H9 (cell line): ENCODE measurements at regions not wholly inside any gene's neighbourhood (a gene's known extent, or its start where the extent isn't known, plus 50 kb on each side); places are given as distances from the start of the nearest gene placed in this dataset.

Source experiments
- DNase-seq: peaks from one replicate; pipeline ENCODE4 v3.0.0-alpha.2; 2017
- H2AFZ ChIP-seq: one replicate; pipeline ENCODE4 v1.6.1; 2013; ENCODE audit warnings: mild to moderate bottlenecking, low read length, control low read depth, moderate library complexity
- H2AK5ac ChIP-seq: 2 replicates; pipeline ENCODE4 v1.6.1; 2013; ENCODE audit warnings: low read length, control low read depth, mixed read lengths; ENCODE audit not compliant: insufficient read length
- H2BK120ac ChIP-seq: one replicate; pipeline ENCODE4 v1.6.1; 2013; ENCODE audit warnings: low read depth, mild to moderate bottlenecking, low read length, control low read depth, inconsistent platforms; ENCODE audit not compliant: poor library complexity, severe bottlenecking
- H2BK12ac ChIP-seq: 2 replicates; pipeline ENCODE4 v1.6.1; 2013; ENCODE audit warnings: low read length, control low read depth, mixed read lengths, low read depth; ENCODE audit not compliant: insufficient read length
- H2BK15ac ChIP-seq: 2 replicates; pipeline ENCODE4 v1.6.1; 2013; ENCODE audit warnings: low read depth, low read length, control low read depth
- H2BK20ac ChIP-seq: one replicate; pipeline ENCODE4 v1.6.1; 2013; ENCODE audit warnings: low read depth, mild to moderate bottlenecking, low read length, control low read depth, inconsistent platforms; ENCODE audit not compliant: poor library complexity, severe bottlenecking
- H2BK5ac ChIP-seq: 2 replicates; pipeline ENCODE4 v1.6.1; 2013; ENCODE audit warnings: low read length, control low read depth, mixed read lengths; ENCODE audit not compliant: insufficient read length
- H3K14ac ChIP-seq: 2 replicates; pipeline ENCODE4 v1.6.1; 2013; ENCODE audit warnings: low read length, control low read depth; ENCODE audit not compliant: insufficient read depth
- H3K18ac ChIP-seq: 2 replicates; pipeline ENCODE4 v1.6.1; 2013; ENCODE audit warnings: low read depth, mild to moderate bottlenecking, mixed read lengths, low read length, control low read depth; ENCODE audit not compliant: insufficient read length
- H3K23ac ChIP-seq: 2 replicates; pipeline ENCODE4 v1.6.1; 2013; ENCODE audit warnings: low read length, control low read depth, mixed read lengths, low read depth; ENCODE audit not compliant: insufficient read length
- H3K23me2 ChIP-seq: 2 replicates; pipeline ENCODE4 v1.6.1; 2013; ENCODE audit warnings: low read depth, mild to moderate bottlenecking, mixed read lengths, low read length, control low read depth; ENCODE audit not compliant: insufficient read length, poor library complexity, severe bottlenecking
- H3K27ac ChIP-seq: 2 replicates; pipeline ENCODE4 v1.5.1; 2013; ENCODE audit warnings: low read length, control low read depth, mixed read lengths, low read depth; ENCODE audit not compliant: insufficient read length
- H3K27me3 ChIP-seq: 2 replicates; pipeline ENCODE4 v1.6.1; 2013; ENCODE audit warnings: low read length, control low read depth, inconsistent platforms; ENCODE audit not compliant: insufficient read depth
- H3K4ac ChIP-seq: 2 replicates; pipeline ENCODE4 v1.6.1; 2013; ENCODE audit warnings: low read depth, mild to moderate bottlenecking, control low read depth, inconsistent platforms, low read length, moderate library complexity
- H3K4me1 ChIP-seq: 2 replicates; pipeline ENCODE4 v1.6.1; 2013; ENCODE audit warnings: low read length, control low read depth, inconsistent platforms; ENCODE audit not compliant: insufficient read depth
- H3K4me2 ChIP-seq: 2 replicates; pipeline ENCODE4 v1.6.1; 2013; ENCODE audit warnings: low read length, control low read depth, mixed read lengths; ENCODE audit not compliant: insufficient read length, insufficient read depth
- H3K56ac ChIP-seq: 2 replicates; pipeline ENCODE4 v1.6.1; 2013; ENCODE audit warnings: low read depth, mild to moderate bottlenecking, mixed read lengths, low read length, control low read depth; ENCODE audit not compliant: insufficient read length
- H3K79me1 ChIP-seq: 2 replicates; pipeline ENCODE4 v1.6.1; 2013; ENCODE audit warnings: low read depth, mild to moderate bottlenecking, moderate library complexity, low read length, control low read depth, inconsistent platforms; ENCODE audit not compliant: insufficient read depth, poor library complexity, severe bottlenecking
- H3K79me2 ChIP-seq: 2 replicates; pipeline ENCODE4 v1.6.1; 2013; ENCODE audit warnings: low read length, control low read depth, inconsistent platforms; ENCODE audit not compliant: insufficient read depth
- H3K9ac ChIP-seq: 2 replicates; pipeline ENCODE4 v1.6.1; 2013; ENCODE audit warnings: low read length, control low read depth, mixed read lengths; ENCODE audit not compliant: insufficient read length; ENCODE audit errors: extremely low read depth
- H3K9me3 ChIP-seq: one replicate; pipeline ENCODE4 v1.6.1; 2013; ENCODE audit warnings: low read depth, low read length, inconsistent platforms; ENCODE audit not compliant: control insufficient read depth
- H3T11ph ChIP-seq: one replicate; pipeline ENCODE4 v1.6.1; 2013; ENCODE audit warnings: mild to moderate bottlenecking, low read length, control low read depth, inconsistent platforms
- H4K20me1 ChIP-seq: one replicate; pipeline ENCODE4 v1.6.1; 2013; ENCODE audit not compliant: control insufficient read depth, insufficient read length, insufficient read depth
- H4K5ac ChIP-seq: 2 replicates; pipeline ENCODE4 v1.6.1; 2013; ENCODE audit warnings: low read depth, mild to moderate bottlenecking, mixed read lengths, low read length, control low read depth; ENCODE audit not compliant: insufficient read length
- H4K8ac ChIP-seq: replicated peaks from 2 replicates; pipeline ENCODE4 v1.6.1; 2013; ENCODE audit warnings: low read length, control low read depth, mixed read lengths, low read depth; ENCODE audit not compliant: insufficient read length
- H4K91ac ChIP-seq: 2 replicates; pipeline ENCODE4 v1.6.1; 2013; ENCODE audit warnings: low read depth, mild to moderate bottlenecking, moderate library complexity, mixed read lengths, low read length, control low read depth; ENCODE audit not compliant: insufficient read length
- H3K27ac Mint-ChIP-seq, 3 experiments: 2 replicates in 2 of 3; 3 replicates in 1 of 3; pipeline ENCODE4 v1.8.0; 2020 to 2021; ENCODE audit warnings: mixed read lengths in 3 of 3, mild to moderate bottlenecking in 1 of 3, moderate library complexity in 1 of 3
- H3K27me3 Mint-ChIP-seq: 2 replicates; pipeline ENCODE4 v1.8.0; 2021; ENCODE audit warnings: low read depth, mild to moderate bottlenecking, moderate library complexity, mixed read lengths
- H3K36me3 Mint-ChIP-seq, 3 experiments: 2 replicates in 2 of 3; 3 replicates in 1 of 3; pipeline ENCODE4 v1.8.0; 2020 to 2021; ENCODE audit warnings: low read depth in 3 of 3, mixed read lengths in 3 of 3; ENCODE audit not compliant: insufficient read depth in 1 of 3
- H3K4me1 Mint-ChIP-seq, 2 experiments: 2 replicates each; pipeline ENCODE4 v1.8.0; 2020; ENCODE audit warnings: mixed read lengths in 2 of 2
- H3K4me3 Mint-ChIP-seq, 2 experiments: 2 replicates in 1 of 2; 3 replicates in 1 of 2; pipeline ENCODE4 v1.8.0; 2020 to 2021; ENCODE audit warnings: mild to moderate bottlenecking in 2 of 2, mixed read lengths in 2 of 2, moderate library complexity in 1 of 2
- H3K9me3 Mint-ChIP-seq, 2 experiments: 2 replicates in 1 of 2; 3 replicates in 1 of 2; pipeline ENCODE4 v1.8.0; 2020; ENCODE audit warnings: mild to moderate bottlenecking in 2 of 2, mixed read lengths in 2 of 2, moderate library complexity in 1 of 2
- CTCF ChIP-seq: fragments of 200-600 bp; sonication (generic); conservative IDR thresholded peaks from 3 replicates; pipeline ENCODE4 v1.8.0; 2021; ENCODE audit warnings: antibody characterized with exemption, mild to moderate bottlenecking
- WGBS: extraction: QIAGEN DNeasy Blood & Tissue Kit; methylation state at CpG from one replicate; pipeline ENCODE4 v1.1.7; 2013; ENCODE audit warnings: missing lambda C conversion rate, low lambda C conversion rate, mixed read lengths; ENCODE audit not compliant: insufficient read length; ENCODE audit errors: extremely low coverage; 5-methylcytosine and 5-hydroxymethylcytosine counted together

- H3K9me3 Mint-ChIP-seq: no peaks in the 10 kb centered on the region
Observed at GRCh38 chr9:89757776-89758528, 153.1 kb downstream of the GADD45G start.

More at GRCh38 chr9:89757776-89758528, 153.1 kb downstream of the GADD45G start:
- Histone ChIP-seq H3K79me2 (no peaks in the 10 kb centered on the region), H3K23me2 (no peaks in the 10 kb centered on the region), H3K79me1 (no peaks in the 10 kb centered on the region), H3K4ac (no peak overlapping the region), H3K27ac (no peak overlapping the region), H2BK12ac (no peak overlapping the region), H3K18ac (no peak overlapping the region), H4K8ac (no peak overlapping the region), H3K14ac (no peak overlapping the region; the same call in 1 of the 2 replicates), H3K4me1 (peaks cover 2% of the 10 kb centered on the region; the same call in 1 of the 2 replicates), H4K91ac (no peak overlapping the region), H3K56ac (no peak overlapping the region), H3K27me3 (no peaks in the 10 kb centered on the region), H3K23ac (no peak overlapping the region), H3T11ph (no peak overlapping the region), H2BK5ac (no peak overlapping the region), H2AK5ac (no peak overlapping the region), H2BK15ac (no peak overlapping the region), H2BK120ac (no peak overlapping the region), H2BK20ac (no peak overlapping the region), H3K4me2 (no peak overlapping the region), H4K20me1 (no peaks in the 10 kb centered on the region), H4K5ac (no peak overlapping the region), H2AFZ (no peak overlapping the region), H3K9ac (no peak overlapping the region), H3K9me3 (no peaks in the 10 kb centered on the region)
- H3K4me3 Mint-ChIP-seq: no peak overlapping the region; a peak in 1 of 5 replicates
- WGBS: no CpG with 5 or more reads among the region's 12 CpGs
- DNase-seq: no peak
- peaks cover 12 to 14% of the 10 kb centered on the region in 2 experiments for H3K4me1 Mint-ChIP-seq
- H3K27me3 Mint-ChIP-seq: peaks cover 13% of the 10 kb centered on the region
- no peak overlapping the region; a peak in 1 of 7 replicates for H3K27ac Mint-ChIP-seq
- no peak for TF ChIP-seq CTCF
- no peaks in the 10 kb centered on the region; a peak in 1 of 7 replicates for H3K36me3 Mint-ChIP-seq
